ENCODE measurements at regions not wholly inside any gene's neighbourhood (a gene's known extent, or its start where the extent isn't known, plus 50 kb on each side); places are given as distances from the start of the nearest gene placed in this dataset.

DNA sequence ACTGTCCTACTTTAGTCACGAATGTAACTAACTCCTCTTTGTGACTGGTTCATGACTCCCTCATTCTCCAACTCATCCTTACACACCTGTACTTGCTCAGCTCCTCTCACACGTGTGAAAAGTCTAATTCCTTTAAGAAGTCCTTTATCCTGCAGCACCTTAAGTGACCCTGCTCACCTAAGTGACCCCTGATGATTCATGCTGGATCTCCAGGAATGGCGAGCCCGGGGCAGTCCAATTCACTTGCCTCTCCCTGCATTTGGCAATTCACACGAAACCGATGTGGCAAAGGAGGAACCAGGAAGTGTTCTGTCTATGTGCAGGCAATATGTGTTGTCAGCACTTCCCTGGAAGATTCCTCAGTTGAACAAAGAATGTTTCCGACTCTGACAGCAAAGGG, 189.8 kb upstream of the NABP1 start:
- no peak for TF ChIP-seq GABPA (IDR thresholded peaks at IDR 0.05; ENCODE audit: low read depth)
- TF ChIP-seq SPI1 (IDR thresholded peaks at IDR 0.05; ENCODE audit: borderline replicate concordance, low read depth), result no peak; the same call in 1 of the 2 replicates
- TF ChIP-seq, protein P1, sequence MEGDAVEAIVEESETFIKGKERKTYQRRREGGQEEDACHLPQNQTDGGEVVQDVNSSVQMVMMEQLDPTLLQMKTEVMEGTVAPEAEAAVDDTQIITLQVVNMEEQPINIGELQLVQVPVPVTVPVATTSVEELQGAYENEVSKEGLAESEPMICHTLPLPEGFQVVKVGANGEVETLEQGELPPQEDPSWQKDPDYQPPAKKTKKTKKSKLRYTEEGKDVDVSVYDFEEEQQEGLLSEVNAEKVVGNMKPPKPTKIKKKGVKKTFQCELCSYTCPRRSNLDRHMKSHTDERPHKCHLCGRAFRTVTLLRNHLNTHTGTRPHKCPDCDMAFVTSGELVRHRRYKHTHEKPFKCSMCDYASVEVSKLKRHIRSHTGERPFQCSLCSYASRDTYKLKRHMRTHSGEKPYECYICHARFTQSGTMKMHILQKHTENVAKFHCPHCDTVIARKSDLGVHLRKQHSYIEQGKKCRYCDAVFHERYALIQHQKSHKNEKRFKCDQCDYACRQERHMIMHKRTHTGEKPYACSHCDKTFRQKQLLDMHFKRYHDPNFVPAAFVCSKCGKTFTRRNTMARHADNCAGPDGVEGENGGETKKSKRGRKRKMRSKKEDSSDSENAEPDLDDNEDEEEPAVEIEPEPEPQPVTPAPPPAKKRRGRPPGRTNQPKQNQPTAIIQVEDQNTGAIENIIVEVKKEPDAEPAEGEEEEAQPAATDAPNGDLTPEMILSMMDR (IDR thresholded peaks at IDR 0.05; ENCODE audit: insufficient read depth, low read length), result no peak
- TF ChIP-seq, protein P2, sequence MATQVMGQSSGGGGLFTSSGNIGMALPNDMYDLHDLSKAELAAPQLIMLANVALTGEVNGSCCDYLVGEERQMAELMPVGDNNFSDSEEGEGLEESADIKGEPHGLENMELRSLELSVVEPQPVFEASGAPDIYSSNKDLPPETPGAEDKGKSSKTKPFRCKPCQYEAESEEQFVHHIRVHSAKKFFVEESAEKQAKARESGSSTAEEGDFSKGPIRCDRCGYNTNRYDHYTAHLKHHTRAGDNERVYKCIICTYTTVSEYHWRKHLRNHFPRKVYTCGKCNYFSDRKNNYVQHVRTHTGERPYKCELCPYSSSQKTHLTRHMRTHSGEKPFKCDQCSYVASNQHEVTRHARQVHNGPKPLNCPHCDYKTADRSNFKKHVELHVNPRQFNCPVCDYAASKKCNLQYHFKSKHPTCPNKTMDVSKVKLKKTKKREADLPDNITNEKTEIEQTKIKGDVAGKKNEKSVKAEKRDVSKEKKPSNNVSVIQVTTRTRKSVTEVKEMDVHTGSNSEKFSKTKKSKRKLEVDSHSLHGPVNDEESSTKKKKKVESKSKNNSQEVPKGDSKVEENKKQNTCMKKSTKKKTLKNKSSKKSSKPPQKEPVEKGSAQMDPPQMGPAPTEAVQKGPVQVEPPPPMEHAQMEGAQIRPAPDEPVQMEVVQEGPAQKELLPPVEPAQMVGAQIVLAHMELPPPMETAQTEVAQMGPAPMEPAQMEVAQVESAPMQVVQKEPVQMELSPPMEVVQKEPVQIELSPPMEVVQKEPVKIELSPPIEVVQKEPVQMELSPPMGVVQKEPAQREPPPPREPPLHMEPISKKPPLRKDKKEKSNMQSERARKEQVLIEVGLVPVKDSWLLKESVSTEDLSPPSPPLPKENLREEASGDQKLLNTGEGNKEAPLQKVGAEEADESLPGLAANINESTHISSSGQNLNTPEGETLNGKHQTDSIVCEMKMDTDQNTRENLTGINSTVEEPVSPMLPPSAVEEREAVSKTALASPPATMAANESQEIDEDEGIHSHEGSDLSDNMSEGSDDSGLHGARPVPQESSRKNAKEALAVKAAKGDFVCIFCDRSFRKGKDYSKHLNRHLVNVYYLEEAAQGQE (IDR thresholded peaks at IDR 0.05; ENCODE audit: insufficient replicate concordance, low read depth), result no peak
- TF ChIP-seq POLR2AphosphoS5 (IDR thresholded peaks at IDR 0.05; ENCODE audit: low read depth), result no peak
- Histone ChIP-seq H3K4me3 (replicated peaks; ENCODE audit: insufficient read depth, low read length) (no peak overlapping the region), H3K27ac (replicated peaks) (no peak overlapping the region), H3K27me3 (ENCODE audit: insufficient read depth, poor library complexity, severe bottlenecking) (no peaks in the 10 kb centered on the region)
- DNase-seq (ENCODE audit: low read depth in 1 of 2, low spot score in 1 of 2), result no peak

DNA sequence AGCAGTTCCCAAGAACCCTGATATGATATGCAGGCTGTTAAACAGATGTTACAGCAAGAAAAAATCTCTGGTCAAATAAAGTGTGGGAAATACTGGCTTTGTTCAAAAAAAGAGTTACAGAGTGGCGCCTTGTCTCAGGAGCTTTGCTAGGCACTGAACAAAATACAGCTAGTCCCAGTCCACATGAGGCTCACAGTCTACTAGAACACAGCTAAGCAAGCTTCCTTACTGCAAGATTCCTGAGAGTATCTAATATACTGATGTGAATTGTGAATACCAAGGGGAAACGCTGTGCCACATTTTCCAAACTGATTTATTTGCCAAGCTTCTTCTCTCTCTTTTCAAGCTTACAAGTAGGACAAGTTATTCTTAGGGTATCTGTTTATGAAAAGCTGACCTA, 188.8 kb upstream of the NABP1 start:
- no peak for DNase-seq (ENCODE audit: low read depth in 1 of 2, low spot score in 1 of 2)
- Histone ChIP-seq H3K27ac (replicated peaks) (no peak overlapping the region), H3K27me3 (ENCODE audit: insufficient read depth, poor library complexity, severe bottlenecking) (no peaks in the 10 kb centered on the region), H3K4me3 (replicated peaks; ENCODE audit: insufficient read depth, low read length) (no peak overlapping the region)
- TF ChIP-seq, protein P1 (IDR thresholded peaks at IDR 0.05; ENCODE audit: insufficient read depth, low read length), result no peak

DNA sequence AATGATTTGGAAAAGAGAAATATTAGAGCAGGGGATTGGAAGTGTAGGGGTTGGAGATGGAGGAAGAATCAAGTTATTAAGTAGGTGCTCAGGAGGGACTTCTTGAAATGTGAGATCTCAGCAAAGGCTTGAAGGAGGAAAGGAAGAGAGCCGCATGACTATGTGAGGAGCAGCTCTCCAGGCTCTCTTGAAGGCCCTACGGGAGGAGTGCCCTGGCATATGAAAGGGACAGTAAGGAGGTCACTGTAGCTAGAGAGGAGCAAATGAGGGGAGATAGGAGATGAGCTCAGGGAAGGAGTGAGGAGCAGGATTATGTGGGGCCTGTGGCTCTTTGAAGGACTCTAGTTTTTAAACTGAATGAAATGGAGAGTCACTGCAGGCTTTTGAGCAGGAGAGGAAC, 181.1 kb upstream of the NABP1 start:
- Histone ChIP-seq H3K4me3 (replicated peaks; ENCODE audit: insufficient read depth, low read length) (no peak overlapping the region), H3K27me3 (ENCODE audit: insufficient read depth, poor library complexity, severe bottlenecking) (peaks cover 3% of the 10 kb centered on the region), H3K27ac (replicated peaks) (no peak overlapping the region)
- no peak for DNase-seq (ENCODE audit: low read depth in 1 of 2, low spot score in 1 of 2)
- no peak for TF ChIP-seq POLR2AphosphoS5 (IDR thresholded peaks at IDR 0.05; ENCODE audit: low read depth)
- TF ChIP-seq GABPA (IDR thresholded peaks at IDR 0.05; ENCODE audit: low read depth), result no peak
- TF ChIP-seq, protein P1 (IDR thresholded peaks at IDR 0.05; ENCODE audit: insufficient read depth, low read length), result no peak
- TF ChIP-seq, protein P2 (IDR thresholded peaks at IDR 0.05; ENCODE audit: insufficient replicate concordance, low read depth), result no peak
- TF ChIP-seq SPI1 (IDR thresholded peaks at IDR 0.05; ENCODE audit: borderline replicate concordance, low read depth), result no peak

DNA sequence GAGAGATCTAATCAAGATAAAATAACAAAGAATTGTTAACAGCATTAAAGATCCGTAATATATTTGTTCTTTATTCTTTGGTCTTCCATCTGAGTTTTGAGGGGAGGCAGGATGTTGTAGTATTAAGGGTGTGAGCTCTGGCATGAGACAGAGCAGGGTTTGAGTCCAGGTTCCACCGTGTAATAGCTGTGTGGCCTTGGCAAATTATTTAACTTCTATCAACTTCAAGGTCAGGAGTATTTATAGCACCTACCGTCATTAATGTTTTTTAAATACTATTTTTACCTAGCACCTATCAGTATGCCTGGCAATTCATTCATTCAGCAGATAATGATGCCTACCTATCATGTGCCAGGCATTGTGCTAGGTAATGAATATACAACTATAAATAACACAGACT, 180.1 kb upstream of the NABP1 start:
- H3K4me3 ChIP-seq (replicated peaks; ENCODE audit: insufficient read depth, low read length), result no peak overlapping the region
- TF ChIP-seq POLR2AphosphoS5 (IDR thresholded peaks at IDR 0.05; ENCODE audit: low read depth), result no peak
- no peak for TF ChIP-seq GABPA (IDR thresholded peaks at IDR 0.05; ENCODE audit: low read depth)
- no peak for TF ChIP-seq SPI1 (IDR thresholded peaks at IDR 0.05; ENCODE audit: borderline replicate concordance, low read depth)
- TF ChIP-seq, protein P2 (IDR thresholded peaks at IDR 0.05; ENCODE audit: insufficient replicate concordance, low read depth), result no peak
- TF ChIP-seq, protein P1 (IDR thresholded peaks at IDR 0.05; ENCODE audit: insufficient read depth, low read length), result no peak
- no peak for DNase-seq (ENCODE audit: low read depth in 1 of 2, low spot score in 1 of 2)
- H3K27me3 ChIP-seq (ENCODE audit: insufficient read depth, poor library complexity, severe bottlenecking), result peaks cover 3% of the 10 kb centered on the region
- no peak overlapping the region for H3K27ac ChIP-seq (replicated peaks)

Data from HL-60 (cell line).